ENCODE measurements at regions not wholly inside any gene's neighbourhood (a gene's known extent, or its start where the extent isn't known, plus 50 kb on each side); places are given as distances from the start of the nearest gene placed in this dataset.

GRCh38 chr11:123303924-123304323 is 108.9 kb upstream of the CLMP start:
- no peak for DNase-seq (ENCODE audit: low read depth in 2 of 2)

- DNase-seq (ENCODE audit: low read depth in 2 of 2) = no peak
Observed at GRCh38 chr11:123302751-123303195, 107.7 kb upstream of the CLMP start.

GRCh38 chr11:123301696-123302400 is 106.8 kb upstream of the CLMP start:
- DNase-seq (ENCODE audit: low read depth in 2 of 2) = peak; percentile 10 to 31

GRCh38 chr11:123301013-123301591 is 106.1 kb upstream of the CLMP start:
- DNase-seq (ENCODE audit: low read depth in 2 of 2) = no peak

GRCh38 chr11:123299721-123300120 is 104.7 kb upstream of the CLMP start:
- no peak for DNase-seq (ENCODE audit: low read depth in 2 of 2)

- no peak for DNase-seq (ENCODE audit: low read depth in 2 of 2)
Observed at GRCh38 chr11:123298488-123299447, 103.7 kb upstream of the CLMP start.

GRCh38 chr11:123292647-123293046 is 97.6 kb upstream of the CLMP start:
- DNase-seq (ENCODE audit: low read depth in 2 of 2) = no peak

- no peak for DNase-seq (ENCODE audit: low read depth in 2 of 2)
Observed at GRCh38 chr11:123291201-123291869, 96.3 kb upstream of the CLMP start.

- no peak for DNase-seq (ENCODE audit: low read depth in 2 of 2)
Observed at GRCh38 chr11:123286761-123287160, 91.7 kb upstream of the CLMP start.

- DNase-seq (ENCODE audit: low read depth in 2 of 2) = no peak
Observed at GRCh38 chr11:123286255-123286654, 91.2 kb upstream of the CLMP start.

GRCh38 chr11:123284454-123284853 is 89.4 kb upstream of the CLMP start:
- no peak for DNase-seq (ENCODE audit: low read depth in 2 of 2)

- DNase-seq (ENCODE audit: low read depth in 2 of 2) = no peak
Observed at GRCh38 chr11:123282597-123282996, 87.5 kb upstream of the CLMP start.

- no peak for DNase-seq (ENCODE audit: low read depth in 2 of 2)
Observed at GRCh38 chr11:123273616-123274015, 78.6 kb upstream of the CLMP start.

GRCh38 chr11:123272565-123272964 is 77.5 kb upstream of the CLMP start:
- no peak for DNase-seq (ENCODE audit: low read depth in 2 of 2)

- DNase-seq (ENCODE audit: low read depth in 2 of 2) = no peak
Observed at GRCh38 chr11:123268156-123268555, 73.1 kb upstream of the CLMP start.

GRCh38 chr11:123265951-123266350 is 70.9 kb upstream of the CLMP start:
- DNase-seq (ENCODE audit: low read depth in 2 of 2) = no peak

GRCh38 chr11:123264431-123264780 is 69.4 kb upstream of the CLMP start:
- DNase-seq (ENCODE audit: low read depth in 2 of 2) = no peak

- peak; percentile 18 to 28 for DNase-seq (ENCODE audit: low read depth in 2 of 2)
Observed at GRCh38 chr11:123261345-123262106, 66.5 kb upstream of the CLMP start.

- DNase-seq (ENCODE audit: low read depth in 2 of 2) = no peak
Observed at GRCh38 chr11:123260511-123261211, 65.6 kb upstream of the CLMP start.

GRCh38 chr11:123258877-123259276 is 63.8 kb upstream of the CLMP start:
- no peak for DNase-seq (ENCODE audit: low read depth in 2 of 2)

GRCh38 chr11:123257370-123257769 is 62.3 kb upstream of the CLMP start:
- DNase-seq (ENCODE audit: low read depth in 2 of 2) = no peak

Measured in stimulated activated CD8-positive, alpha-beta memory T cell treated with anti-CD3 and anti-CD28 coated beads, Interleukin-15, amount 100 ng/mL, for 4 hours (primary cell).